Upper lobe of left lung (tissue), 6 donors: ENCODE measurements at regions not wholly inside any gene's neighbourhood (a gene's known extent, or its start where the extent isn't known, plus 50 kb on each side); places are given as distances from the start of the nearest gene placed in this dataset.

Source experiments
- ATAC-seq, 2 donors: fragments of 200-7000 bp; cut with Tn5 transposase; one replicate each; pipeline ENCODE4 v1.9.1; 2022; ENCODE audit warnings: mild to moderate bottlenecking in 2 of 2, moderate library complexity in 2 of 2; ENCODE audit not compliant: low FRiP score in 2 of 2
- DNase-seq, 2 donors: peaks; one replicate each; pipeline ENCODE4 v3.0.0-alpha.2; 2019 to 2020
- H3K27ac ChIP-seq, 4 donors: fragments of 200-600 bp; sonication (generic); one replicate each; pipeline ENCODE4 v1.5.1; 2016 to 2019
- H3K27me3 ChIP-seq, 4 donors: fragments of 200-600 bp; sonication (generic); one replicate each; pipeline ENCODE4 v1.5.1; 2017 to 2019
- H3K36me3 ChIP-seq, 4 donors: fragments of 200-600 bp; sonication (generic); one replicate each; pipeline ENCODE4 v1.5.1; 2016 to 2019
- H3K4me1 ChIP-seq, 4 donors: fragments of 200-600 bp; sonication (generic); one replicate each; pipeline ENCODE4 v1.5.1; 2018 to 2019
- H3K4me3 ChIP-seq, 4 donors: fragments of 200-600 bp; sonication (generic); one replicate each; pipeline ENCODE4 v1.5.1; 2017 to 2019; ENCODE audit warnings: mild to moderate bottlenecking in 2 of 4, moderate library complexity in 1 of 4
- H3K9me3 ChIP-seq, 4 donors: fragments of 200-600 bp; sonication (generic); one replicate each; pipeline ENCODE4 v1.5.1; 2018 to 2019
- EP300 ChIP-seq, 4 donors: sonication (generic); formaldehyde crosslinking; IDR thresholded peaks; one replicate each; pipeline ENCODE4 v1.5.1; 2017; ENCODE audit warnings: antibody characterized with exemption in 4 of 4, control low read depth in 2 of 4
- POLR2A ChIP-seq, 4 donors: fragments of 450-650 bp; IDR thresholded peaks; one replicate each; pipeline ENCODE4 v1.5.1; 2016 to 2017; ENCODE audit warnings: antibody characterized with exemption in 4 of 4, mild to moderate bottlenecking in 2 of 4
- POLR2AphosphoS5 ChIP-seq, 2 donors: sonication (generic); formaldehyde crosslinking; IDR thresholded peaks; one replicate each; pipeline ENCODE4 v1.5.1; 2017; ENCODE audit warnings: antibody characterized with exemption in 2 of 2
- WGBS, 2 donors: methylation state at CpG; one replicate each; pipeline ENCODE4 v1.1.5; 2017 to 2018; 5-methylcytosine and 5-hydroxymethylcytosine counted together
- TF ChIP-seq, protein P1 (sequence below), 6 experiments: fragments of 450-650 bp in 4 of 6; fragments of 200-600 bp in 2 of 6; sonication (generic) in 2 of 6; IDR thresholded peaks; one replicate each; pipeline ENCODE4 v1.5.1; 2016 to 2019; ENCODE audit warnings: antibody characterized with exemption in 6 of 6
- donor health status: DM: no; HTN: no; CAD: no; lungs with moderate emphysema.
- donor health status: DM: no; HTN: yes; CAD: no; lungs with severe emphysema.

DNA sequence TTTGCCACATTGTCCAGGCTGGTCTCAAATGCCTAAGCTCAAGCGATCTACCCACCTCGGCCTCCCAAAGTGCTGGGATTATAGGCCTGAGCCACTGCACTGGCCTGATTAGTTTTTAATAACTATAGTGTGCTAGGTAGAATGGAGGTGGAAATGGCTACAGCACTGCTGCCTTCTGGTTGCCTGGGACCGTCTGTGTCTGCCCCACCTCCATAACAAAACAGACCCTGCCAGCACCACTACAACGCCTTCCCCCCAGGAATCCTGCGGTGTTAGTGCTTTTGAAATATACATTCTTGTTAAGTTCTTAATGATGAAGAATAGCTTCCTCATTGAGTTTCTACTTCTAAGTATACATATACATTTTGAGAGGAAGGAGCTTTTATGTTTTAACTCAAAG lies 148.2 kb upstream of the ITGA6 start:
- 89 to 94% methylated on average over 5 of the region's 5 CpGs for WGBS, 2 donors
- Histone ChIP-seq H3K4me1 (no peaks in the 10 kb centered on the region), H3K36me3 (no peaks in the 10 kb centered on the region), H3K27me3 (no peaks in the 10 kb centered on the region), H3K9me3 (peaks cover 0 to 5% (median 0%) of the 10 kb centered on the region in 4 donors), H3K4me3 (no peak overlapping the region), H3K27ac (no peak overlapping the region)
- TF ChIP-seq, protein P1, sequence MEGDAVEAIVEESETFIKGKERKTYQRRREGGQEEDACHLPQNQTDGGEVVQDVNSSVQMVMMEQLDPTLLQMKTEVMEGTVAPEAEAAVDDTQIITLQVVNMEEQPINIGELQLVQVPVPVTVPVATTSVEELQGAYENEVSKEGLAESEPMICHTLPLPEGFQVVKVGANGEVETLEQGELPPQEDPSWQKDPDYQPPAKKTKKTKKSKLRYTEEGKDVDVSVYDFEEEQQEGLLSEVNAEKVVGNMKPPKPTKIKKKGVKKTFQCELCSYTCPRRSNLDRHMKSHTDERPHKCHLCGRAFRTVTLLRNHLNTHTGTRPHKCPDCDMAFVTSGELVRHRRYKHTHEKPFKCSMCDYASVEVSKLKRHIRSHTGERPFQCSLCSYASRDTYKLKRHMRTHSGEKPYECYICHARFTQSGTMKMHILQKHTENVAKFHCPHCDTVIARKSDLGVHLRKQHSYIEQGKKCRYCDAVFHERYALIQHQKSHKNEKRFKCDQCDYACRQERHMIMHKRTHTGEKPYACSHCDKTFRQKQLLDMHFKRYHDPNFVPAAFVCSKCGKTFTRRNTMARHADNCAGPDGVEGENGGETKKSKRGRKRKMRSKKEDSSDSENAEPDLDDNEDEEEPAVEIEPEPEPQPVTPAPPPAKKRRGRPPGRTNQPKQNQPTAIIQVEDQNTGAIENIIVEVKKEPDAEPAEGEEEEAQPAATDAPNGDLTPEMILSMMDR (IDR thresholded peaks at IDR 0.05), result no peak
- TF ChIP-seq POLR2AphosphoS5 (IDR thresholded peaks at IDR 0.05), result no peak
- ATAC-seq, result no peak
- DNase-seq, result no peak

DNA sequence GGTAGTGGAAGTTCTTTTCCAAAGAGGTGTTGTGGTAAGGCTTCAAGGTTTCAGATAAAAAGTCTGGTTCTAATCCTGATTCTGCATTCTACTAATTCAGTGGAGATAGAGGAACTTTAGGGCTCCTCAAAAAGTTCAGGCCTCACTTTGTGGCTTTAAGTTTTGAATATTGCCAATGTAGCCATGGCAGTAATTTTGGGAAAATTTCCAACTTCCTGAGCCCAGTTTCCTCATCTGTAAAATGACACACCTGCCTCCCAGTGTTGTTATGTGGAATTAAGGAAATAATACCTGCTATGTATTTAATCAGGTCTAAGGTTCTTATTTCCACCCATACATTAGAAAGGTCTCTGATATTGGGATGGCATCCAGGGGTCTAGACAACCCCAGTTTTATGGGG lies 147.6 kb upstream of the ITGA6 start:
- Histone ChIP-seq H3K27me3 (no peaks in the 10 kb centered on the region), H3K9me3 (peaks cover 0 to 5% (median 0%) of the 10 kb centered on the region in 4 donors), H3K4me3 (no peak overlapping the region), H3K27ac (no peak overlapping the region), H3K36me3 (no peaks in the 10 kb centered on the region), H3K4me1 (peaks cover 2 to 5% (median 4%) of the 10 kb centered on the region in 4 donors)
- ATAC-seq (no peak), DNase-seq (no peak)
- TF ChIP-seq POLR2A (IDR thresholded peaks at IDR 0.05) (no peak), POLR2AphosphoS5 (IDR thresholded peaks at IDR 0.05) (no peak)

DNA sequence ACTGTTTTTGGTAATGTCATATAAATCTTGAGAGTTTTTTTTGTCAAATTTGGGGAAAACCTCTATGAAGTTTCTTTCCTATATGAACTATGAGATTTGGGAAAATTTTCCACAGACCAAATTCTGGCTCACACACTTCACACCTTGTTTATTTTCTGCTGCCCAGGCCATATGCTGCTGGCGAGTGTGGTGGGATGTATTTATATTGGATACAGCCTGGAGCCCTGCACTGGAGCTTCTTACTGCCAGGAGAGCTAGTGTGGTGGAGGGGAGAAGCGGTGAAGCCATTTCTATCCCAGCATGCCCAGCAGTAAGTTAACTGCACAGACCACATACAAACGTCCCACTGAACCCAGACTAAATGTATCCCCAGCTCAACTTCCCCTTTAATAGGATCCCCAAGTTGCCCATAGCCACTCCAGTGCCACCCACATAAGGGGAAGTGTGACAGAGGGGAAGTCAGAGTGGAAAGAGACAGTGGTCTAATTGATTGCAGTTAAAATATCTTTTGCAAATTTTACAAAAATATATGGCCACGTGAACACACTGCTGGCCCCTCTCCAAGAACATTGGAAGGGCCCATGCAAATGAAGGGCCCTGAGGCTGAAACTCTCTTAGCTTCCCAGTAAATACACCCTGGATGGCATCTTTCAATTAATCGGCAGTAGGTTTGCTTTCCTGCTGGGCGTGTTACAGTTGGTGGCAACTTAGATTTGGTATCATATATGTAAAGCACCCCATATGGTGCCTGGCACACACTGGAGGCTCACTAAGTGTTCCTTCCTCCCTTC lies 146.6 kb upstream of the ITGA6 start:
- H3K4me3 ChIP-seq, result no peak overlapping the region
- ATAC-seq (peak; percentile 72 to 85), DNase-seq (peak in 1 of 2 donors; percentile 28)
- H3K4me1 ChIP-seq, result peaks cover 11 to 13% (median 12%) of the 10 kb centered on the region in 4 donors
- no peak for TF ChIP-seq POLR2A (IDR thresholded peaks at IDR 0.05)
- TF ChIP-seq, protein P1 (IDR thresholded peaks at IDR 0.05), result no peak
- no peak for TF ChIP-seq POLR2AphosphoS5 (IDR thresholded peaks at IDR 0.05)
- no peak for TF ChIP-seq EP300 (IDR thresholded peaks at IDR 0.05)
- no peak overlapping the region for H3K27ac ChIP-seq
- H3K36me3 ChIP-seq, result no peaks in the 10 kb centered on the region
- peaks cover 0 to 5% (median 0%) of the 10 kb centered on the region in 4 donors for H3K9me3 ChIP-seq
- 58 to 69% methylated on average over 6 of the region's 6 CpGs for WGBS, 2 donors
- no peaks in the 10 kb centered on the region for H3K27me3 ChIP-seq

DNA sequence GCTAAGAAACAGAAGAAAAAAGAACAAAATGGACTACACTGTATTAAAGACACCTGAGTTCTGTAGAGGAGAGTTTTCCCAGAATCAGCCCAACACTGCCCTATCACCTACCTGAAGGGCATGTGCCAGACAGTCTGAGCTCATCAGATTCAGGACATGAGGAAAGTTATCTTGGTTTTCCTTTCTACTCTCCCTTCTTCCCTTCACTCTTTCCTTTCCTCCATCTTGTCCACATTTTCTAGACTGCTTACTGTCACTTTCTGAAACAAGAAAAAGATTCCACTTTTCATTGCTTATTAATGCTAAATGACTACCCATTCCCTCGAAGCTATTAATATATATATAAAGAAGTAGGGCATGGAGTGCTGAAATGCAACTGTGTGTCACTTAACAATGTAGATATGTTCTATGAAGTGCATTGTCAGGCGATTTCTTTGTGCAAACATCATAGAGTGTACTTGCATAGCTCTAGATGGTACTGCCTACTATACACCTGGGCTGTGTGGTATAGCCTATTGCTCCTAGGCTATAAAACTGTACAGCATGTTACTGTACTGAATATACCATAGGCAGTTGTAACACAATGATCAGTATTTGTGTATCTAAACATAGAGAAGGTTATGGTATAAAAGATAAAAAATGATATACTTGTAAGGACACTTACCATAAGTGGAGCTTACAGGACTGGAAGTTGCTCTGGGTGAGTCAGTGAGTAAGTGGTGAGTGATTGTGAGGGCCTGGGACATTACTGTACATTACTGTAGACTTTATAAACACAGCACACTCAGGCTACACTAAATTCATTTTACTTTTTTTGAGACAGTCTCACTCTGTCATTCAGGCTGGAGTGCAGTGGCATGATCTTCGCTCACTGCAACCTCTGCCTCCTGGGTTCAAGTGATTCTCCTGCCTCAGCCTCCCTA lies 145.5 kb upstream of the ITGA6 start:
- Histone ChIP-seq H3K9me3 (peaks cover 0 to 2% (median 0%) of the 10 kb centered on the region in 4 donors), H3K36me3 (no peaks in the 10 kb centered on the region), H3K4me3 (no peak overlapping the region), H3K4me1 (peaks cover 13 to 18% (median 16%) of the 10 kb centered on the region in 4 donors), H3K27ac (no peak overlapping the region), H3K27me3 (no peaks in the 10 kb centered on the region)
- ATAC-seq (no peak), DNase-seq (no peak)
- TF ChIP-seq POLR2A (IDR thresholded peaks at IDR 0.05) (no peak), POLR2AphosphoS5 (IDR thresholded peaks at IDR 0.05) (no peak), EP300 (IDR thresholded peaks at IDR 0.05) (no peak)
- TF ChIP-seq, protein P1 (IDR thresholded peaks at IDR 0.05), result no peak
- WGBS, 2 donors, result 74 to 80% methylated on average over 3 of the region's 3 CpGs

DNA sequence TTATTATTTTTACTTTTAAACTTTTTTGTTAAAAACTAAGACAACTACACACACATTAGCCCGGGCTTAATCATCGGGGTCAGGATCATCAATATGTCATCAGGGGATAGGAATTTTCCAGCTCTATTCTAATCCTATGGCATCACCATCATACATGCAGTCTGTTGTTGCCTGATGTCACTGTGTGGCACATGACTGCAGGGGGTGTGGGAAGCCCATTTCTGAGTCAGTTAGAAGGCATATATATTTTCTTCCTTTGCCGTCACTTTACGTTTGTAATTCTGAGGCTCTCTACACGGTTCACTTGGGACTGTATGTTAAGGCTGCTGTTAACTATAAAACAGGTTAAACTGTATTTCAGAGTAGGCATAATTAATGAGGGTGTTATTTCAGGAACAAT lies 144.4 kb upstream of the ITGA6 start:
- Histone ChIP-seq H3K9me3 (no peaks in the 10 kb centered on the region), H3K4me1 (peaks cover 13 to 18% (median 16%) of the 10 kb centered on the region in 4 donors), H3K27me3 (no peaks in the 10 kb centered on the region), H3K27ac (no peak overlapping the region), H3K4me3 (no peak overlapping the region), H3K36me3 (no peaks in the 10 kb centered on the region)
- WGBS, 2 donors, result 79 to 92% methylated on average over 5 of the region's 5 CpGs
- ATAC-seq, result no peak
- TF ChIP-seq POLR2AphosphoS5 (IDR thresholded peaks at IDR 0.05) (no peak), POLR2A (IDR thresholded peaks at IDR 0.05) (no peak), EP300 (IDR thresholded peaks at IDR 0.05) (no peak)
- TF ChIP-seq, protein P1 (IDR thresholded peaks at IDR 0.05), result no peak
- DNase-seq, result no peak
